ENCODE measurements at regions not wholly inside any gene's neighbourhood (a gene's known extent, or its start where the extent isn't known, plus 50 kb on each side); places are given as distances from the start of the nearest gene placed in this dataset.

GRCh38 chr10:30755441-30755953, 125.9 kb upstream of the LYZL2 start:
- TF ChIP-seq MAX (IDR thresholded peaks at IDR 0.05; ENCODE audit: low read depth, low read length) (no peak), POLR2A (IDR thresholded peaks at IDR 0.05; ENCODE audit: extremely low read depth, insufficient read length) (no peak), MYC (IDR thresholded peaks at IDR 0.05; ENCODE audit: low read depth, low read length) (no peak), CTCF (IDR thresholded peaks at IDR 0.05; ENCODE audit: low read depth, low read length) (no peak)
- DNase-seq (ENCODE audit: low read depth) = no peak
- H3K4me3 ChIP-seq (ENCODE audit: low read depth, low read length) = no peak overlapping the region

- no peak overlapping the region for H3K4me3 ChIP-seq (ENCODE audit: low read depth, low read length)
- no peak for DNase-seq (ENCODE audit: low read depth)
- TF ChIP-seq POLR2A (IDR thresholded peaks at IDR 0.05; ENCODE audit: extremely low read depth, insufficient read length) = no peak
- no peak for TF ChIP-seq MAX (IDR thresholded peaks at IDR 0.05; ENCODE audit: low read depth, low read length)
- no peak for TF ChIP-seq MYC (IDR thresholded peaks at IDR 0.05; ENCODE audit: low read depth, low read length)
- TF ChIP-seq CTCF (IDR thresholded peaks at IDR 0.05; ENCODE audit: low read depth, low read length) = no peak
Observed at GRCh38 chr10:30752481-30752881, 122.9 kb upstream of the LYZL2 start.

GRCh38 chr10:30751678-30752331, 122.3 kb upstream of the LYZL2 start:
- TF ChIP-seq MAX (IDR thresholded peaks at IDR 0.05; ENCODE audit: low read depth, low read length) (peak; percentile 49; the same call in 1 of the 2 replicates), MYC (IDR thresholded peaks at IDR 0.05; ENCODE audit: low read depth, low read length) (no peak), CTCF (IDR thresholded peaks at IDR 0.05; ENCODE audit: low read depth, low read length) (peak; percentile 72), POLR2A (IDR thresholded peaks at IDR 0.05; ENCODE audit: extremely low read depth, insufficient read length) (no peak)
- no peak overlapping the region for H3K4me3 ChIP-seq (ENCODE audit: low read depth, low read length)
- peak; percentile 79 for DNase-seq (ENCODE audit: low read depth)

- no peak overlapping the region for H3K4me3 ChIP-seq (ENCODE audit: low read depth, low read length)
- DNase-seq (ENCODE audit: low read depth) = peak; percentile 56
- TF ChIP-seq CTCF (IDR thresholded peaks at IDR 0.05; ENCODE audit: low read depth, low read length) (no peak), MAX (IDR thresholded peaks at IDR 0.05; ENCODE audit: low read depth, low read length) (peak; percentile 47; the same call in 1 of the 2 replicates)
Observed at GRCh38 chr10:30750971-30751677, 121.6 kb upstream of the LYZL2 start.

GRCh38 chr10:30749385-30749784, 119.8 kb upstream of the LYZL2 start:
- no peak overlapping the region for H3K4me3 ChIP-seq (ENCODE audit: low read depth, low read length)
- no peak for TF ChIP-seq MAX (IDR thresholded peaks at IDR 0.05; ENCODE audit: low read depth, low read length)
- no peak for TF ChIP-seq CTCF (IDR thresholded peaks at IDR 0.05; ENCODE audit: low read depth, low read length)
- TF ChIP-seq POLR2A (IDR thresholded peaks at IDR 0.05; ENCODE audit: extremely low read depth, insufficient read length) = no peak
- no peak for TF ChIP-seq MYC (IDR thresholded peaks at IDR 0.05; ENCODE audit: low read depth, low read length)
- no peak for DNase-seq (ENCODE audit: low read depth)
